C4-2B (cell line): ENCODE measurements at regions not wholly inside any gene's neighbourhood (a gene's known extent, or its start where the extent isn't known, plus 50 kb on each side); places are given as distances from the start of the nearest gene placed in this dataset.

Source experiments
- H3K27ac ChIP-seq: fragments of 450-650 bp; 2 replicates; pipeline ENCODE4 v1.5.1; 2017
- ZFX ChIP-seq: fragments of 450-650 bp; IDR thresholded peaks from 2 replicates; pipeline ENCODE4 v1.6.1; 2017
- TF ChIP-seq, protein P1 (sequence below): fragments of 450-650 bp; conservative IDR thresholded peaks from 2 replicates; pipeline ENCODE4 v1.5.1; 2017; ENCODE audit warnings: mild to moderate bottlenecking

DNA sequence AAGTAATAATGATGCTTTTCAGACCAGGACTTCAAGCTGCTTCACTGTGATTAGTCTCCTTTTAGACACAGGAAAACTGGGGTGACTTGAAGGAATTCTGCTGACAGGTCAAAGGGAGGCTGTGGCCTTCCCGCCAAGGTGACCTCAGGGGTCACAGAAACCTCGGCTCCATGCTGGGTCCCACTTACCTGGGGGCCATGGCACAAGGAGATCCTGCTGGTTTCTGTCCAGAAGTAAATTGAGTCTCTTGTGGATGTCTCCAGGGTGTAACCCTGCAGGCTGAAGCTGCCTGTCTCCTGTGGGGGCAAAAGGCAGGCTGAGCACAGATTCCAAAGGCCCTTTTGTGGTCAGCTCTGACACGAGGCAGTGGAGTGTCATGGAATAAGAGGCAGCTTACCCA is 138.7 kb upstream of the MED13L start:
- no peak overlapping the region for H3K27ac ChIP-seq
- TF ChIP-seq, protein P1, sequence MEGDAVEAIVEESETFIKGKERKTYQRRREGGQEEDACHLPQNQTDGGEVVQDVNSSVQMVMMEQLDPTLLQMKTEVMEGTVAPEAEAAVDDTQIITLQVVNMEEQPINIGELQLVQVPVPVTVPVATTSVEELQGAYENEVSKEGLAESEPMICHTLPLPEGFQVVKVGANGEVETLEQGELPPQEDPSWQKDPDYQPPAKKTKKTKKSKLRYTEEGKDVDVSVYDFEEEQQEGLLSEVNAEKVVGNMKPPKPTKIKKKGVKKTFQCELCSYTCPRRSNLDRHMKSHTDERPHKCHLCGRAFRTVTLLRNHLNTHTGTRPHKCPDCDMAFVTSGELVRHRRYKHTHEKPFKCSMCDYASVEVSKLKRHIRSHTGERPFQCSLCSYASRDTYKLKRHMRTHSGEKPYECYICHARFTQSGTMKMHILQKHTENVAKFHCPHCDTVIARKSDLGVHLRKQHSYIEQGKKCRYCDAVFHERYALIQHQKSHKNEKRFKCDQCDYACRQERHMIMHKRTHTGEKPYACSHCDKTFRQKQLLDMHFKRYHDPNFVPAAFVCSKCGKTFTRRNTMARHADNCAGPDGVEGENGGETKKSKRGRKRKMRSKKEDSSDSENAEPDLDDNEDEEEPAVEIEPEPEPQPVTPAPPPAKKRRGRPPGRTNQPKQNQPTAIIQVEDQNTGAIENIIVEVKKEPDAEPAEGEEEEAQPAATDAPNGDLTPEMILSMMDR = no peak
- no peak for TF ChIP-seq ZFX

DNA sequence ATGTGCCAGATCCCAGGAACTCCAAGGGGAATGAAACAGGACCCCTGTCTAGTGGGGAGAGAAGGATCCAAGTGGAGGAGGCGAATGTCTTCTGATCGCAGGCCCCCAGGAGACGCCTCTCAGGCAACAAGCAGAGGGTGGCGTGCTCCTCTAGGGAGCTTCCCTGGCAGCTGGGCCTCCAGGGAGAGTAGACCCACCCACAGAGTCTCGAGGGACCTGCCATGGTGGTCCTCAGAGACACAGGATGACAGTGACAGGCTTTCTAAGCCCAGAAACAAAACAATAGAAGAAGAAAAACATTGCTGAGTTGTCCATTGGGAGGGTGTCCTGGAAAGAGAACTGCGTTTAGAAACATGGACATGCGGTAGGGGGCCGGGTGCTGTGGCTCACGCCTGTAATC is 140.6 kb upstream of the MAP1LC3B2 start:
- no peak for TF ChIP-seq ZFX
- no peak overlapping the region for H3K27ac ChIP-seq

DNA sequence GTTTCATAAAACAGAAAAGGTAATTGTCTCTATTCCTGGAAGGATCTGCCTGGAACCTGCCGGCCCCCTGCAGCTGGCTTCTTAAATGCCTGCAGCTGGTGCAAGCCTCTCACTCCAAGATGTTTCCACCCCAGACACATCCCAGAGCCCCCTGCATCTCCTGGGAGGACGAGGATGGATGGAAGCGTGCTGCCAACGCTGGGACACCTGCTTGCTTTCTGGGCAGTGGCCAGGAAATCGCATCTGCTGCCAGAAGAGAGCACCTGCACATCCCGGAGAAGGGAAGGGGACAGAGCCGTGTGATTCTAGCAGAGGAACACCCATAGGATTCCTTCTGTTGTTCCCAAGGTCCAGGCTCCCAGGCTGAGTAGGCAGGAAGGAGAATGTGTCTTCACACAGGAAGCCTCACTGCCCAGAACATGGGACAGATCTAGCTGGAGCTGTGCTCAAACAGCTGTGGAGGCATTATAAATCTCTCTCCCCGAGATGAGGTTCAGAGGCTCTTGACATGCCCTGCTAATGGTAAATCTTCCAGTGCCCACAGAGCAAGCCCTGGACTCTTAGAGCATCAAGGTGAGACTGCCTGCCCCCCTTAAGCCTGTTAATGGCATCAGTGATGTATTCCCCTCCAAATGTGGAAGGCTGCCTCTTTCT is 138.8 kb upstream of the MAP1LC3B2 start:
- TF ChIP-seq, protein P1 = no peak
- TF ChIP-seq ZFX = no peak
- H3K27ac ChIP-seq = no peak overlapping the region

DNA sequence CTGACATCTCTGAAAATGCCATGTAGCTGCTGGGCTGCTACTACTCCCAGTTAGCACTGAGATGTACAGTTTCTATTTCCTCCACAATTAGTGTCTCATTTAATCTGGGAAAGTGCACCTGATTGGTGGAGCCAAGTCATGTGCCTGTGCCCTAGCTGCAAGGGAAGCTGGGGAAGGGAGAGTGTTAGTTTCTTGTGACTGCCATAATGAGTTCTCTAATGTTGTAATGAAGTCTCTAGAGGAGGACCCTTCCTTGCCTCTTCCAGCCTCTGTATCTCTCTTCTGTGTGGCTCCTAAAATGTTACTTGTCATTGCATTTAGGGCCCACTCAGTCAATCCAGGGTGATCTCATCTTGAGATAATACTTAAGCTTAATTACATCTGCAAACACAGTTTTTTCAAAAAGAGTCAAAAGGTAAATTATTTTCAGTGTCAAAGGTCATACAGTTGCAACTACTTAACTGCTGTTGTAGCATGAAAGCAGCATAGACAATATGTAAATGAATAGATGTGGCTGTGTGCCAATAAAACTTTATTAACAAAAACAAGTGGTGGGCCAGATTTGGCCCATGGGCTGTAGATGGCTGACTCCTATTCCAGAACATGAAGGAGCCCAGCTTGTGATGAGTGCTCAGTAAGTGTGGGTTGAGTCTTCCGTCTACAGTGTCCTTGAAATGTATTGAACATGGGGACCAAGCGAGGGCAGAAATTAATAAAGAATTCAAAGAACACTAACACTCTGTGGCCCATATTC is 137.2 kb upstream of the MAP1LC3B2 start:
- TF ChIP-seq, protein P1 = no peak
- TF ChIP-seq ZFX = no peak
- H3K27ac ChIP-seq = no peak overlapping the region

DNA sequence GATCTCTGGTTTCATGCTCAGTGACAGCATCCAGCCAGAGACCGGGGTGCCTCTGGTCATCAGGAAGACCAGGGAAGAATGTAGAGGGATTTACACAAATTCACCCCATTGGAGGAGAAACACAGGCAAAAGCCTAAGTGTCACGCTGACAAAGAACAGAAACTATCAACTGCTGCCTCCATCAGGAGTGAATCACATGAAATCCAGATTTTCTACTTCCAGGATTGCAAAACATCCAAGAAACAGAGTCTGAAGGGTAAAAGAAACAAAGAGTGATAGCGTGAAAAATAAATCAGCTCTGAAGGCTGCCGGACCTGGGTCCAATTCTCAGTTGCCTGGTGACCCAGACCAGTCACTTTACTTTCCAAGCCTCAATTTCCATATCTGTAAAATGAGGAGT is 136.1 kb upstream of the MAP1LC3B2 start:
- TF ChIP-seq, protein P1 = no peak
- TF ChIP-seq ZFX = no peak
- H3K27ac ChIP-seq = no peak overlapping the region

DNA sequence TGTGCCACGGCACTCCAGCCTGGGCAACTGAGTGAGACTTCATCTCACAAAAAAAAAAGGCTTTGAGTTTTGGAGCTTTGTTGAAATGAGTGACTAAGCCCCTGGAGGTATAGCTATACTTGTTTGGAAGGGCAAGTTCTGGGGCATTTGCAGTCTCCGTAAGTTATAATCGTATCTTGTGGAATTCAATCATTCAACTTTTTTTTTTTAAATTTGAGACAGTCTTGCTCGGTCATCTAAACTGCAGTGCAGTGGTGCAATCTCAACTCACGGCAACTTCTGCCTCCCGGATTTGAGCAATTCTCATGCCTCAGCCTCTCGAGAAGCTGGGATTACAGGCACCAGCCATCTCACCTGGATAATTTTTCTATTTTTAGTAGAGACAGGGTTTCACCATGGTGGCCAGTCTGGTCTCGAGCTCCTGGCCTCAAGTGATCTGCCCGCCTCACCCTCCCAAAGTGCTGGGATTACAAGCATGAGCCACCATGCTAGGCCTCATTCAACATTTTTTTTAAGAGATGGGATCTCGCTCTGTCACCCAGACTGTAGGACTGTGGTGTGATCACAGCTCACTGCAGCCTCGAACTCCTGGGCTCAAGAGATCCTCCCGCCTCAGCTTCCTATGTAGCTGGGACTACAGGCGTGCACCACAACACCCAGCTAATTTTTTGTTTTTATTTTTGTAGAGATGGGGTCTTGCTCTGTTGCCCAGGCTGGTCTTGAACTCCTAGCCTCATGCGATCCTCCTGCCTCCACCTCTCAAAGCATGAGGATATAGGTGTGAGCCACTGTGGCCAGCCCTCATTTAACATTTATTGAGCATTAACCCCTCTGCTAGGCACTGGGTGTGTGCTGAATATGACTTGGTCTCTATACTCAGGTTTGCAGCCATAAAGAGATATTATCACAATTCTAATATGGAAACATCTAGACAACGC is 133.7 kb upstream of the MAP1LC3B2 start:
- TF ChIP-seq ZFX = no peak
- TF ChIP-seq, protein P1 = no peak
- H3K27ac ChIP-seq = no peak overlapping the region

DNA sequence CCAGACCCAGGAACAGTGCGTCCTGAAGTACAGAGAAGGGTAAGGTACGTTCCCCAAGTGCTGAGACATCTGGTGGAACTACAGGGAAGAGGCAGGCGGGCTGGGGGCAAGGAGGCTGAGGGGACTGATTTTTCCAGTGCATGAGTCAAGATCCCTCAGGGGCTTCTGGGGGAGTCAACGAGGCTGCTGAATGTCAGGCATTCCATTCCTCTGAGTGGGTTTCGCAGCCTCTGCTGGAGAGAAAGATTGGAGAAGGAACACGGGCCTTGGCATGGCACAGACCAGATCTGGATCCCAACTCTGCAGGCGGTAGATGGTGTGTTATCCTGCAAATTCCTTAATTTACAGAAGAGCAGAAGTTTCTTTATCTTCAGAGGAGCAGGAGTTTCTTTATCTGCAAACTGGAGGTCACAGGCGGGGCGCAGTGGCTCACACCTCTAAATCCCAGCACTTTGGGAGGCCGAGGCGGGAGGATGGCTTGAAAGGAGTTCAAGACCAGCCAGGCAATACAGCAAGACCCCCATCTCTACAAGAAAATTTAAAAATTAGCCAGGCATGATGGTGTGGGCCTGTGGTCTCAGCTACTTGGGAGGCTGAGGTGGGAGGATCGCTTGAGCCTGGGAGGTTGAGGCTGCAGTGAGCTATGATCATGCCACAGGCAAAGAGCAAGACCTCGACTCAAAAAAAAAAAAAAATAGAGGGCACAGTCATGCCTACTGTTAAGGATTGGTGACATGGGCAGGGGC is 132.6 kb upstream of the MAP1LC3B2 start:
- TF ChIP-seq, protein P1 = no peak
- no peak for TF ChIP-seq ZFX
- H3K27ac ChIP-seq = no peak overlapping the region
